Fibroblast of peridontal ligament (primary cell): ENCODE measurements at regions not wholly inside any gene's neighbourhood (a gene's known extent, or its start where the extent isn't known, plus 50 kb on each side); places are given as distances from the start of the nearest gene placed in this dataset.

Experiments
- DNase-seq: peaks from one replicate; pipeline ENCODE4 v3.0.0-alpha.2; 2010; ENCODE audit errors: extremely low read depth

DNA sequence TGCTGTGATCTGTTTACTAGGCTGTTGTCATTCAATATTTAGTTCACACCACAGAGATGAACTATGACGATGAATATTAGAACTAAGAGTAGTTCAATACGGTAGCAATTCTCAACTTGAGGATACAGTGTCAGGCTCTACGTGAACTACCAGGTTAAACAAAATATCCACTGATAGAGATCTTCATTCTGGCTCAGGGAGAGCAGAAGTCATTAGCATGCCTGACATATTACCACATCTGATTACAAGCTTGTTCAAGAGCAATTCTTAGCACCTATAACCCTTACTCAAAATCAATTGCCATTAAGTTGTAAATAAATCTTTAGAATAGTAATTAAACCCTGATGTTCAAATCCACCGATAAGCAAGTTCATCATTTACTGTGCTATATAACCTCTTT lies 207.2 kb downstream of the CHRM3 start:
- no peak for DNase-seq

DNA sequence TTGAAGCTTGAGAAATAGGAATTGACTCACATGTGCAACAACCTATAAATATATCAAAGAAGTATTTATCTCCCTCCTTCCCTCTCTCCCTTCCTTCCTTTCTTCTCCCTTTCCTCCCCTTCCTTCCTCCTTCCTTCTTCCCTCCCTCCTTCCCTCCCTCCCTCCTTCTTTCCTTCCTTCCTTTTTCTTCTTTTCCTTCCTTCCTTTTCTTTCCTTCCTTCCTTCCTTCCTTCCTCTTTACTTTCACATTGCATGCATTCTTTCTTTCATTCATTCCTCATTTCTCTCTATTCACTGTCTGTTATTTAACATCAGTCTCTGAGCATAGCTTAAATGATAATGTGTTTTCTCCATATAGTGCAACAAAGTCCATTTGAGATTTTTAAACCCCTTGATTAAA lies 214.2 kb downstream of the CHRM3 start:
- no peak for DNase-seq

DNA sequence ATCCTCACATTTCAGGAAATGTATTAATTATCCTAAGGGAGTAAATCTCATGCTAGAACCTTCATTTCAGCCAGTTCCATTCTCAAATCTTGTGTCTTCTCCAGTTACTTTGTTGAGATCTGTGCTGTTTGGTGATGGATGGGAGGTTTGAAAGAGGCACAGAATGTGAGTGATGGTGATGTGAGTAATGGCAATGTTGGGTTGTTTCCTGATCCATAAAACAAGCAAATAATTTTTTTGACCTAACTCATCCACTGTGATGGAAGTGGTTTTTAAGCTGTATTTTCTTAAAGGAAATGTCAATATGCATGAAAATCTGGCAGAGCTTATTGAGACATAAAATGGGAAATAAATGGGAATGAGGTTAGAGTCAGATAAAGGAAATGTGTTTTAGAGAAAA lies 214.7 kb downstream of the CHRM3 start:
- no peak for DNase-seq

DNA sequence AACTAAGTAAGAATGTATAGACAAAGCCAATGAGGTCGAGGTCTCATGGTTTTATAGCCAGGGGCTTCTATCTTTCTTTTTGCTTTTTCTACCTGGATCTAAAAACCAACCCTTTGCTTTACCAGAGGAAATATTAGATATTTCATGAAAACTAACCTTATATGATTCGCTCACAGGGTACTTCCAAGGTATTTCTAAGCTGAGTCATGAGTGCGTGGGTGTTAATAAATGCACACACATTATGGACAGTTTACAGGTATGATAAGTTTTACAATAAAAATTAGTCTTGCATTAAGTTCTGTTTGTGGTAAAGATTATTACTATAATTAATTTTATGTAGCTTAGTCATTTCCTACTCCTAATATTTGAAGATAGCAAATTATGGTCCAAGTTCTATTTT lies 217.2 kb downstream of the CHRM3 start:
- no peak for DNase-seq

- no peak for DNase-seq
Observed at GRCh38 chr1:239606850-239607400, 220.6 kb downstream of the CHRM3 start.

GRCh38 chr1:239608469-239608868 lies 222.1 kb downstream of the CHRM3 start:
- no peak for DNase-seq

GRCh38 chr1:239612379-239612778 lies 226.0 kb downstream of the CHRM3 start:
- DNase-seq = no peak

DNA sequence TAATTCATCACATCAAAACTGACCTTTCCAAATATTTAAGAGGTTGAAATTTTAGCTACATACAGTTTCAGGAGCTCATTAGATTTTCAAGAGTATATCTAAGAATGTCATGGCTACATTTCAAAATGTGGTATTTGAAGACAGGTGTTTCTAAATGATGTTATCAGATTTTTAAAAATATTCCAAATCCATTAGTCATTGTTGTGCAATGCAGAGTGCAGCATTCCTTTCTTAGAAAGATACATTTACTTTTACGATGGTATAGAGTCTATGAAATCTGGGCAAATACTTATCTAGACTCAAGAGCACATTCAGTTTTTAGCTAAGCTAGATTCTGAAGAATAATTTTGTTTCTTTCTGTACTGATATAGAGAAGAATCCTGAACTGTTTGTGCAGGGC lies 230.3 kb downstream of the CHRM3 start:
- DNase-seq = no peak

- no peak for DNase-seq
Observed at GRCh38 chr1:239617259-239617658, 230.9 kb downstream of the CHRM3 start.

DNA sequence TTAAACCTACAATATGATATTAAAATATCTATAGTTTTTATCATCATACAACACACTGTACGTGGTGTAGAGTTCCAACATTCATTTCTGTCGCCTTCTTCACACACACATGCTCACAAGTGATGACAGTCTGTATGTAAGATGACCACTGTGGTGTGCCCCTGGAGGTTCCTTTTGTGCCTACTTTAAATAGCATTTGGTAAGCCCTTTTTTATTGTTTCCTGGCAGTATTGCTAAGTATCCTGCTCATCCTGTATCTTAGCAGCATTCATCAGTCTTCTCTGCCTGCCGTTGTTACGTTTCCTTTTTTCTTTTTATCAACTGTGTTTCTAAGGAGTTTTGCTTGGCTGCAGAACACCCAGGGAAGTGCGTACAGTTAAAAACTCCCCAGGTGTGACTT lies 231.4 kb downstream of the CHRM3 start:
- DNase-seq = no peak

DNA sequence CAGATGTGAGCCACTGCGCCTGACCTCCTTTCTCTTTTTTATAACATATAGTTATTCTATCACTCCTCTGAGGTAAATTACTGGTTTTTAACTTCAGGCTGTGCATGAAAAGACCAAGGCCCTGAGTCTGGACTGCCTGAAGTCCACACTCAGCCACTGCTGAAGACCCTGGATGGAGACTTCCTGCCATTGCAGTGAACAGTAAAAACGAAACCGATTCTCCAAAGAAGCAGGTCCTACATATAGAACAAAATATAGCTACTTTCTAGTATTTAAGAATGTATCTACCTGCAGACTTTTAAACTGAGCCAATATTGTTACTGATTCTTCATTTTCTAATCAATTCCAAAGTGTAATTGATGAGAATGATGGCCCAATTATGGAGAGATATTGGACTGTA lies 232.8 kb downstream of the CHRM3 start:
- DNase-seq = no peak

DNA sequence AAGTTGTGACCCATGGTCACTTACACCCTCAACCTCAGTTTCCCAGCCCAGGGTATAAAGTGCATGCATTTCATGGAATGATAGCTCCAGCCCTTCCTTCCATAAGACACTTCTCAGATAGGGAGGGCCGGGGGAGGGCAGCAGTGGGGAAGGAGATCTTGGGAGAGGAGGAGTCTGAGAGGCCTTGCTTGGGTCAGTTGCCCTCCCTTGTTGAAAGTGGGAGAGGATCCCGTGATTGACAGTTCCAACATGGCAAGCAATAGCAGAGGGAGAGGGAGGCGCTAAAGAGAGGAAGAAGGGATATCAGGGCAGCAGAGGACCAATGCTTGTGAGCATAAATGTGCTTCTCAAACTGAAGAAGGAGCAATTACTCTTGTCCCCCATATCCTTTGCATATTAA lies 244.4 kb downstream of the CHRM3 start:
- no peak for DNase-seq

- DNase-seq = no peak
Observed at GRCh38 chr1:239633432-239633831, 247.1 kb downstream of the CHRM3 start.

DNA sequence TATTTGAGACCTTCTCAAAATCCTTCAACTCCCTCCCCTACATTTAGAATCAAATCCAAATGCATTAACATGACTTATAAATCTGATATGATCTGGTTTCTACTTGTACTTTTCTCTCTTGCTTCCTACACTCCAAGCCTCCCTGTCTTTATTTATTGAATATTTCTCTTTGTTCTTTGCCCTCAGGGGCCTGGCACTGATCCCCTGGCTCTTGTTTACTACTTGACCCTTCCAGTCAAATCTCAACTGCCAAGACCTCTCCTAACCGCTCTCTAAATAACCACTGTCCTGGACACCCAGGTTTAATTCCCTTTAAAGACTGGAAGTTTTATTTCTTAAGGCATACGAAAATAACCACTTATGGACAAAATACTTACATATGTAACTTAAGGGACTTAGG lies 248.9 kb downstream of the CHRM3 start:
- DNase-seq = no peak

- DNase-seq = no peak
Observed at GRCh38 chr1:239636347-239636746, 250.0 kb downstream of the CHRM3 start.

- DNase-seq = no peak
Observed at GRCh38 chr1:239644604-239645003, 258.2 kb downstream of the CHRM3 start.

- no peak for DNase-seq
Observed at GRCh38 chr1:239647045-239647444, 260.7 kb downstream of the CHRM3 start.

- DNase-seq = no peak
Observed at GRCh38 chr1:239647964-239648632, 261.7 kb downstream of the CHRM3 start.

GRCh38 chr1:239655023-239655422 lies 268.7 kb downstream of the CHRM3 start:
- DNase-seq = no peak

GRCh38 chr1:239657291-239657690 lies 270.9 kb downstream of the CHRM3 start:
- DNase-seq = no peak

- no peak for DNase-seq
Observed at GRCh38 chr1:239662950-239663349, 276.6 kb downstream of the CHRM3 start.

GRCh38 chr1:239672256-239672655 lies 285.9 kb downstream of the CHRM3 start:
- no peak for DNase-seq

DNA sequence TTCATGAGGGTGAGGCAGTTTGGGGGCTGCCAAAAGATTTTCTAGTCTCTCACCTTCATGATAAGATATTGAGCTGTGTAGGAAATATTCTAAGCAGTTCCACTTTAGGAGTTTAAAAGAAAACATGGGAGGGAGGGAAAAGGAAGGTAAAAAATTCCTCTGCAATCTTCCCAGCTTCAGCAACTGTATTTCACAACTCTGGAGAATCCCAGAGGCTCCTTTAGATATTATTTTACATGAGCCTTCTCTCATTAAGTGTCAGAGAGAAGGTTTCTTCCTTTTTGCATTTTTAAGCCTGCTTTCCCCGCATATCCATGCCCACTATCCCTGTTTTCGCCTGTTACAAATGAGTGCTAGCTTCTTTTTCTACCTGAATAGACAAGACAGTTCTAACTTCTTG lies 289.4 kb downstream of the CHRM3 start:
- no peak for DNase-seq
